GM12864 (cell line): ENCODE measurements at regions not wholly inside any gene's neighbourhood (a gene's known extent, or its start where the extent isn't known, plus 50 kb on each side); places are given as distances from the start of the nearest gene placed in this dataset.

Source experiments
- DNase-seq: peaks from one replicate; pipeline ENCODE4 v3.0.0-alpha.2; 2011; ENCODE audit warnings: low read depth
- H3K4me3 ChIP-seq: 2 replicates; pipeline ENCODE4 v1.5.1; 2011; ENCODE audit warnings: mild to moderate bottlenecking, low read depth, low read length, control low read depth
- CTCF ChIP-seq: IDR thresholded peaks from 2 replicates; pipeline ENCODE4 v1.5.1; 2011; ENCODE audit warnings: low read depth, mild to moderate bottlenecking, moderate library complexity, low read length, control low read depth, inconsistent platforms; ENCODE audit errors: missing control alignments

GRCh38 chr17:12596961-12597360 lies 68.7 kb upstream of the MYOCD start:
- no peak for DNase-seq
- H3K4me3 ChIP-seq, result no peak overlapping the region
- TF ChIP-seq CTCF, result no peak

DNA sequence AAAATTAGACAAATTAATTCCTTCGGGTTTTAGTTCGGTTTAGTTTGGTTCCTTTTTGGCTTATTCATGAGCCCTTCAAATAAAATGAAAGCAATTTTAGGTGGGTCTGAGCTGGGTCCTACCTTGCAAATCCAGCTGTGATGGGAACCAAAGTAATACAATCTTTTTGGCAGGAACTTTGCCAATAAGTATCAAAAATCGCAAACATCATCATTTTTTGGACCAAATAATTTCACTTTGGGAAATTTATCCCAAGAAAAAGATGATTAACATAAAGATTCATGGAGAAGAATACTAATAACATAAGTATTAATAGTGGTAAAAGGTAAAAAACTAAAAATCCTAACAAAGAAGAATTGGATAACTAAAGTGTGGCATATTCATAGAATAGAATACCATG lies 67.8 kb upstream of the MYOCD start:
- H3K4me3 ChIP-seq, result no peak overlapping the region
- no peak for TF ChIP-seq CTCF
- DNase-seq, result no peak

- no peak for DNase-seq
- no peak overlapping the region for H3K4me3 ChIP-seq
- TF ChIP-seq CTCF, result no peak
These were observed 66.3 kb upstream of the MYOCD start for GRCh38 chr17:12599186-12599920.

GRCh38 chr17:12600349-12600748 lies 65.3 kb upstream of the MYOCD start:
- DNase-seq, result no peak
- no peak for TF ChIP-seq CTCF
- H3K4me3 ChIP-seq, result no peak overlapping the region

- H3K4me3 ChIP-seq, result no peak overlapping the region
- no peak for TF ChIP-seq CTCF
- DNase-seq, result no peak
These were observed 62.1 kb upstream of the MYOCD start for GRCh38 chr17:12603566-12603965.

DNA sequence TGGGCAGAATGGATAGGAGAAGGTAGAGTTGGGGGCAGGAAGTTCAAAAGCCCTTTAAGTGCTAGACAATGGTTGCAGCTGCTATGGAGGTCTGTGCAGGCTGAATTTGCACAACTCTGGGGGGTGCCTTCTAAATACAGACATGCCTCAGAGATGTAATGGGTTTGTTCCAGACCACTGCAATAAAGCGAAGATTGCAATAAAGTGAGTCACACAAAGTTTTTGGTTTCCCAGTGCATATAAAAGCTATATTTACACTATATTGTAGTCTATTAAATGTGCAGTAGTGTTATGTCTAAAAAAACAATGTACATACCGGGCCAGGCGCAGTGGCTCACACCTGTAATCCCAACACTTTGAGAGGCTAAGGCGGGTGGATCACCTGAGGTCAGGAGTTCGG lies 60.5 kb upstream of the MYOCD start:
- no peak for DNase-seq
- TF ChIP-seq CTCF, result no peak
- no peak overlapping the region for H3K4me3 ChIP-seq

DNA sequence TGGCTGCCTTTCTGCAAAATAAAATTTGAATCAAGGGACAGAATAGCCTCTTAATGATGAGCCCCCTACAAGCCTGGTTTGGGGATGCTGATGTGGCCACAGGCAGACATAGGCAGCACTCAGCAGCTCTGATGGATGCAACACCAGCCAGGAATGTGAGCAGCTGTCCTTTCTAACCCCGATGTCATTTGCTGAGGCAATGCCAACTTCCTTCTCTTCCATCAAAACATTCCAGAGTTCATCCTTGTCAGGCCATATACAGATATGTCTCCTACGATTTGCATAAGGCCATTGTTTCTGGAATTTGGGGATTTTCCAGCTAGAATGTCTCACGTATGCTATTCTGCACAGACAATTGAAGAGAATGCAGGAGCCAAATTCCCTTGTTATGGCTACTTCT lies 52.1 kb upstream of the MYOCD start:
- H3K4me3 ChIP-seq, result no peak overlapping the region
- no peak for TF ChIP-seq CTCF
- DNase-seq, result no peak
